ENCODE measurements at regions not wholly inside any gene's neighbourhood (a gene's known extent, or its start where the extent isn't known, plus 50 kb on each side); places are given as distances from the start of the nearest gene placed in this dataset.
"Not testable (repeated sequence)": the region's sequence is repeated elsewhere in the genome, so short reads cannot be mapped to it uniquely, and the experiment has no call there.

- no peak for DNase-seq (ENCODE audit: low read depth in 4 of 4, low spot score in 3 of 4)
Measured at GRCh38 chr1:189315035-189315901, 1162.4 kb downstream of the BRINP3 start.

GRCh38 chr1:189323091-189323490 is 1154.6 kb downstream of the BRINP3 start:
- no peak for DNase-seq (ENCODE audit: low read depth in 4 of 4, low spot score in 3 of 4)

- DNase-seq (ENCODE audit: low read depth in 4 of 4, low spot score in 3 of 4), result not testable (repeated sequence)
Measured at GRCh38 chr1:189331071-189331470, 1146.6 kb downstream of the BRINP3 start.

- DNase-seq (ENCODE audit: low read depth in 4 of 4, low spot score in 3 of 4), result no peak
Measured at GRCh38 chr1:189336115-189337100, 1141.3 kb downstream of the BRINP3 start.

- no peak for DNase-seq (ENCODE audit: low read depth in 4 of 4, low spot score in 3 of 4)
Measured at GRCh38 chr1:189349607-189350006, 1128.1 kb downstream of the BRINP3 start.

- no peak for DNase-seq (ENCODE audit: low read depth in 4 of 4, low spot score in 3 of 4)
Measured at GRCh38 chr1:189350983-189351616, 1126.6 kb downstream of the BRINP3 start.

GRCh38 chr1:189351960-189352359 is 1125.7 kb downstream of the BRINP3 start:
- DNase-seq (ENCODE audit: low read depth in 4 of 4, low spot score in 3 of 4), result no peak

GRCh38 chr1:189356206-189356605 is 1121.5 kb downstream of the BRINP3 start:
- no peak for DNase-seq (ENCODE audit: low read depth in 4 of 4, low spot score in 3 of 4)

- no peak for DNase-seq (ENCODE audit: low read depth in 4 of 4, low spot score in 3 of 4)
Measured at GRCh38 chr1:189357317-189357716, 1120.3 kb downstream of the BRINP3 start.

- DNase-seq (ENCODE audit: low read depth in 4 of 4, low spot score in 3 of 4), result no peak
Measured at GRCh38 chr1:189369612-189370011, 1108.1 kb downstream of the BRINP3 start.

GRCh38 chr1:189374816-189375215 is 1102.8 kb downstream of the BRINP3 start:
- DNase-seq (ENCODE audit: low read depth in 4 of 4, low spot score in 3 of 4), result no peak

- DNase-seq (ENCODE audit: low read depth in 4 of 4, low spot score in 3 of 4), result no peak
Measured at GRCh38 chr1:189405419-189405818, 1072.2 kb downstream of the BRINP3 start.

- no peak for DNase-seq (ENCODE audit: low read depth in 4 of 4, low spot score in 3 of 4)
Measured at GRCh38 chr1:189409774-189410173, 1067.9 kb downstream of the BRINP3 start.

- no peak for DNase-seq (ENCODE audit: low read depth in 4 of 4, low spot score in 3 of 4)
Measured at GRCh38 chr1:189424746-189425331, 1052.8 kb downstream of the BRINP3 start.

- DNase-seq (ENCODE audit: low read depth in 4 of 4, low spot score in 3 of 4), result no peak
Measured at GRCh38 chr1:189429610-189430009, 1048.1 kb downstream of the BRINP3 start.

GRCh38 chr1:189431447-189431846 is 1046.2 kb downstream of the BRINP3 start:
- no peak for DNase-seq (ENCODE audit: low read depth in 4 of 4, low spot score in 3 of 4)

GRCh38 chr1:189432753-189433152 is 1044.9 kb downstream of the BRINP3 start:
- DNase-seq (ENCODE audit: low read depth in 4 of 4, low spot score in 3 of 4), result no peak

- no peak for DNase-seq (ENCODE audit: low read depth in 4 of 4, low spot score in 3 of 4)
Measured at GRCh38 chr1:189434461-189434860, 1043.2 kb downstream of the BRINP3 start.

GRCh38 chr1:189435398-189435797 is 1042.3 kb downstream of the BRINP3 start:
- no peak for DNase-seq (ENCODE audit: low read depth in 4 of 4, low spot score in 3 of 4)

GRCh38 chr1:189438808-189439207 is 1038.9 kb downstream of the BRINP3 start:
- no peak for DNase-seq (ENCODE audit: low read depth in 4 of 4, low spot score in 3 of 4)

Measured in right renal pelvis (tissue), 4 donors.